ENCODE measurements at regions not wholly inside any gene's neighbourhood (a gene's known extent, or its start where the extent isn't known, plus 50 kb on each side); places are given as distances from the start of the nearest gene placed in this dataset.
A peak's percentile ranks its signal among the peaks of the same experiment; 100 is the strongest.
"Not testable (repeated sequence)": the region's sequence is repeated elsewhere in the genome, so short reads cannot be mapped to it uniquely, and the experiment has no call there.

- DNase-seq = not testable (repeated sequence)
These were observed 64.5 kb downstream of the SLC30A10 start for GRCh38 chr1:219863816-219864215.

- DNase-seq = no peak
These were observed 66.0 kb downstream of the SLC30A10 start for GRCh38 chr1:219862366-219862765.

GRCh38 chr1:219858980-219859379 lies 69.4 kb downstream of the SLC30A10 start:
- no peak for DNase-seq

- no peak for DNase-seq
These were observed 81.0 kb downstream of the SLC30A10 start for GRCh38 chr1:219847215-219847855.

GRCh38 chr1:219839595-219839994 lies 88.8 kb downstream of the SLC30A10 start:
- not testable (repeated sequence) for DNase-seq

GRCh38 chr1:219837994-219838294 lies 90.4 kb downstream of the SLC30A10 start:
- no peak for DNase-seq

GRCh38 chr1:219837274-219837993 lies 90.9 kb downstream of the SLC30A10 start:
- no peak for DNase-seq

GRCh38 chr1:219834314-219834917 lies 93.9 kb downstream of the SLC30A10 start:
- DNase-seq = no peak

GRCh38 chr1:219833214-219833815 lies 95.0 kb downstream of the SLC30A10 start:
- DNase-seq = no peak

GRCh38 chr1:219826290-219826689 lies 102.1 kb downstream of the SLC30A10 start:
- no peak for DNase-seq

GRCh38 chr1:219825355-219825754 lies 103.0 kb downstream of the SLC30A10 start:
- DNase-seq = no peak

GRCh38 chr1:219824338-219824737 lies 104.0 kb downstream of the SLC30A10 start:
- DNase-seq = no peak

GRCh38 chr1:219820551-219820950 lies 107.8 kb downstream of the SLC30A10 start:
- no peak for DNase-seq

GRCh38 chr1:219817914-219818313 lies 110.4 kb downstream of the SLC30A10 start:
- DNase-seq = no peak

- DNase-seq = no peak
These were observed 115.1 kb downstream of the SLC30A10 start for GRCh38 chr1:219813294-219813693.

- peak; percentile 33 for DNase-seq
These were observed 115.7 kb downstream of the SLC30A10 start for GRCh38 chr1:219812491-219813203.

GRCh38 chr1:219812086-219812485 lies 116.3 kb downstream of the SLC30A10 start:
- DNase-seq = no peak

- DNase-seq = no peak
These were observed 117.9 kb downstream of the SLC30A10 start for GRCh38 chr1:219810451-219810850.

- no peak for DNase-seq
These were observed 119.6 kb downstream of the SLC30A10 start for GRCh38 chr1:219808790-219809189.

- DNase-seq = no peak
These were observed 121.7 kb downstream of the SLC30A10 start for GRCh38 chr1:219806642-219807041.

GRCh38 chr1:219806020-219806419 lies 122.3 kb downstream of the SLC30A10 start:
- DNase-seq = no peak

GRCh38 chr1:219805191-219805590 lies 123.2 kb downstream of the SLC30A10 start:
- no peak for DNase-seq
